ENCODE measurements at regions not wholly inside any gene's neighbourhood (a gene's known extent, or its start where the extent isn't known, plus 50 kb on each side); places are given as distances from the start of the nearest gene placed in this dataset.

GRCh38 chr10:55378196-55378595 lies 577.2 kb upstream of the PCDH15 start:
- Histone ChIP-seq H3K79me2 (ENCODE audit: control insufficient read depth, insufficient read depth, low read length) (no peaks in the 10 kb centered on the region), H3K9ac (ENCODE audit: control insufficient read depth, insufficient read depth, low read length) (no peak overlapping the region), H3K4me1 (ENCODE audit: control insufficient read depth, insufficient read depth, low read length) (no peaks in the 10 kb centered on the region), H3K4me3 (no peak overlapping the region), H2AFZ (ENCODE audit: control insufficient read depth, low read depth, low read length) (no peak overlapping the region), H3K27ac (ENCODE audit: control insufficient read depth, insufficient read depth) (no peak overlapping the region), H3K36me3 (ENCODE audit: control insufficient read depth in 2 of 2, insufficient read depth in 2 of 2, low read length in 1 of 2) (no peaks in the 10 kb centered on the region), H3K27me3 (replicated peaks in 1 of 2; ENCODE audit: control insufficient read depth in 2 of 2, insufficient read depth in 2 of 2, low read length in 1 of 2) (no peaks in the 10 kb centered on the region), H3K4me2 (ENCODE audit: control insufficient read depth, insufficient read depth) (no peak overlapping the region), H4K20me1 (ENCODE audit: control insufficient read depth, insufficient read depth) (no peaks in the 10 kb centered on the region), H3K9me3 (replicated peaks; ENCODE audit: control insufficient read depth, insufficient read depth, low read length) (no peaks in the 10 kb centered on the region)
- no peak for DNase-seq (ENCODE audit: low read depth, low spot score)
- RAD21 ChIA-PET (ENCODE audit: unreplicated experiment), result no interaction called here
- POLR2A ChIA-PET, result no interaction called here
- TF ChIP-seq SP1 (IDR thresholded peaks at IDR 0.05; ENCODE audit: low read depth, low read length) (no peak), KLF5 (IDR thresholded peaks at IDR 0.05; ENCODE audit: partially characterized antibody) (no peak), ESRRA (IDR thresholded peaks at IDR 0.05; ENCODE audit: low read length) (no peak), BACH1 (IDR thresholded peaks at IDR 0.05; ENCODE audit: borderline replicate concordance) (no peak), JUNB (IDR thresholded peaks at IDR 0.05) (no peak), KAT2A (conservative IDR thresholded peaks at IDR 0.05; ENCODE audit: control insufficient read depth, low read depth, low read length) (no peak), NRF1 (conservative IDR thresholded peaks at IDR 0.05; ENCODE audit: low read depth, low read length) (no peak), E2F4 (IDR thresholded peaks at IDR 0.05; ENCODE audit: low read depth, low read length) (no peak), HDAC6 (IDR thresholded peaks at IDR 0.05; ENCODE audit: unreplicated experiment) (no peak), SUZ12 (IDR thresholded peaks at IDR 0.05; ENCODE audit: unreplicated experiment) (no peak), CBX5 (IDR thresholded peaks at IDR 0.05; ENCODE audit: low read depth) (no peak), PAX5 (IDR thresholded peaks at IDR 0.05; ENCODE audit: borderline replicate concordance, low read depth, low read length) (no peak)
- SMC1A ChIA-PET (ENCODE audit: uncharacterized antibody, unreplicated experiment), result no interaction called here
- CTCF ChIA-PET, result no interaction called here
- no peak for FAIRE-seq
- no TSS peak for BruUV-seq (replicated peaks)
- intact Hi-C loops (cut with micrococcal nuclease; ENCODE audit: unreplicated experiment), result no loop called here
- WGBS (ENCODE audit: insufficient coverage, insufficient replicate concordance, low lambda C conversion rate, missing lambda C conversion rate), result 0% methylated on average over 1 of the region's 1 CpG
- ATAC-seq, result no peak
- in situ Hi-C loops (cut with MboI), result no loop called here
